Activated CD8-positive, alpha-beta T cell treated with anti-CD3 and anti-CD28 coated beads, Interleukin-2, amount 10 ng/mL, durations not matched to agents 7 days and 5 days (primary cell): ENCODE measurements at regions not wholly inside any gene's neighbourhood (a gene's known extent, or its start where the extent isn't known, plus 50 kb on each side); places are given as distances from the start of the nearest gene placed in this dataset.

ENCODE experiments used
- ATAC-seq: fragments of 150-1000 bp; cut with Tn5 transposase; one replicate; pipeline ENCODE4 v1.10.0; 2021; ENCODE audit warnings: moderate library complexity
- CTCF ChIA-PET: fragments of 350-600 bp; sonication (Branson Sonifier 250); formaldehyde crosslinking; loops from one replicate; lab custom pipeline; 2021; ENCODE audit warnings: antibody characterized with exemption; lab: Charles Lee
- POLR2A ChIA-PET: fragments of 350-600 bp; sonication (Branson Sonifier 250); formaldehyde crosslinking; loops from one replicate; lab custom pipeline; 2021; ENCODE audit warnings: antibody characterized with exemption; lab: Charles Lee
- DNase-seq: peaks from one replicate; pipeline ENCODE4 v3.0.0-alpha.2; 2020
- H3K27ac Mint-ChIP-seq: one replicate; pipeline ENCODE4 v1.8.0; 2021; ENCODE audit warnings: mild to moderate bottlenecking, mixed read lengths
- H3K27me3 Mint-ChIP-seq: one replicate; pipeline ENCODE4 v1.8.0; 2021; ENCODE audit warnings: low read depth, mixed read lengths
- H3K36me3 Mint-ChIP-seq: one replicate; pipeline ENCODE4 v1.8.0; 2021; ENCODE audit warnings: low read depth, mixed read lengths
- H3K4me1 Mint-ChIP-seq: one replicate; pipeline ENCODE4 v1.8.0; 2021; ENCODE audit warnings: low read depth, mixed read lengths
- H3K4me3 Mint-ChIP-seq: one replicate; pipeline ENCODE4 v1.8.0; 2021; ENCODE audit warnings: mild to moderate bottlenecking, mixed read lengths
- H3K9me3 Mint-ChIP-seq: one replicate; pipeline ENCODE4 v1.8.0; 2022; ENCODE audit warnings: mixed read lengths; ENCODE audit not compliant: insufficient read depth

DNA sequence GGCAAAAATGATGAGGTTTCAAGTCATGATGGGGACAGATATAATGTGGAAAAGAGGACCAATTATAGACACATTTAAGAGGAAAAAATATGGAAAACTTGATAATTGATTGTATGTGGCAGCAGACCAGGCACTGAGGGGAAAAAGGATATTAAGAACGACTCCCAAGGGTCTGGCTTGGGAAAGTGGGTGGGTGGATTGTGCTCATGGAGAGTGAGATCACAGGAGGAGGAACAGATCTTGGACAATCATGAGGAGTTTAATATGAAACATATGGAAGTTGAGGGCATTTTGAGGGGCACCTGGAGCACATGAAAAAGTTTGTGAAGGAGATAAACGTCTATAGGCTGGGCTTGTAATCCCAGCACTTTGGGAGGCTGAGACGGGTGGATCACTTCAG is 454.3 kb upstream of the KLF4 start:
- no peaks in the 10 kb centered on the region for H3K4me1 Mint-ChIP-seq
- no peak for ATAC-seq
- no peak for DNase-seq
- H3K4me3 Mint-ChIP-seq = no peak overlapping the region
- no peaks in the 10 kb centered on the region for H3K36me3 Mint-ChIP-seq
- H3K27me3 Mint-ChIP-seq = no peaks in the 10 kb centered on the region
- CTCF ChIA-PET = no interaction called here
- no peak overlapping the region for H3K27ac Mint-ChIP-seq
- POLR2A ChIA-PET = no interaction called here
- H3K9me3 Mint-ChIP-seq = no peaks in the 10 kb centered on the region

GRCh38 chr9:107942856-107943255 is 453.3 kb upstream of the KLF4 start:
- DNase-seq = no peak
- no peak for ATAC-seq
- H3K27ac Mint-ChIP-seq = no peak overlapping the region
- no peaks in the 10 kb centered on the region for H3K36me3 Mint-ChIP-seq
- no peaks in the 10 kb centered on the region for H3K9me3 Mint-ChIP-seq
- ChIA-PET CTCF (no interaction called here), POLR2A (no interaction called here)
- H3K27me3 Mint-ChIP-seq = no peaks in the 10 kb centered on the region
- no peaks in the 10 kb centered on the region for H3K4me1 Mint-ChIP-seq
- H3K4me3 Mint-ChIP-seq = no peak overlapping the region

GRCh38 chr9:107942291-107942690 is 452.7 kb upstream of the KLF4 start:
- ATAC-seq (no peak), DNase-seq (no peak)
- Mint-ChIP-seq H3K36me3 (no peaks in the 10 kb centered on the region), H3K4me1 (no peaks in the 10 kb centered on the region), H3K9me3 (no peaks in the 10 kb centered on the region), H3K27me3 (no peaks in the 10 kb centered on the region), H3K4me3 (no peak overlapping the region), H3K27ac (no peak overlapping the region)
- ChIA-PET CTCF (no interaction called here), POLR2A (no interaction called here)

- no peaks in the 10 kb centered on the region for H3K9me3 Mint-ChIP-seq
- H3K27me3 Mint-ChIP-seq = no peaks in the 10 kb centered on the region
- H3K4me3 Mint-ChIP-seq = no peak overlapping the region
- no peaks in the 10 kb centered on the region for H3K4me1 Mint-ChIP-seq
- no peak for DNase-seq
- ATAC-seq = no peak
- ChIA-PET POLR2A (no interaction called here), CTCF (no interaction called here)
- H3K36me3 Mint-ChIP-seq = no peaks in the 10 kb centered on the region
- H3K27ac Mint-ChIP-seq = no peak overlapping the region
These were observed 451.3 kb upstream of the KLF4 start for GRCh38 chr9:107940616-107941595.

DNA sequence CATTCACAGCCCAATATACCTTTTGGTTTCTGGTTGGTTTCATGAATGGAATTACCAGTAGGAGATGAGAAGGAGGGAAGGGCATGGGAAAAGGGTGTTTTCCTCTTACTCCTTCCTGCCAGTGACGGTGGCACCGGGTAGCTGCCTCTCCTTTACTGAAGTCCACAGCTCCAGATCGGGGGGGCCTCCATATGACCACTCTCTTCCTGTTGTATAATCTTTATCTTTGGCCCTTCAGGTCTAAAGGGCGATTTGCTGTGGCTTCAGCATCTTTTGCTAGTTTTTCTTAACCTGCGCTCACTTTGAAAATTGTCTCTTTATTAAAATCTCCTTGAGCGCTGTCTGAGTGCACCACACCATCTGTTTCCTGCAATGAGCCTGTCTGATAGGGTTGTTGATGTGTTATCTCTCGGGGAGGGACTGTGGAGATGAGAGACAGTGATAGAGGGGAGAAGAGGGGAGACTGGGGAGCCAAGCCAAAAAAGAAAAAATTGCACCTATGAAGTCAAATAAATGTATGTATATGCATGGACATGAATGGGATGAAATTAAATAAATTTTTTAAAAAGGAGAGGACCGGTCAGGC is 449.3 kb upstream of the KLF4 start:
- POLR2A ChIA-PET = no interaction called here
- H3K4me3 Mint-ChIP-seq = no peak overlapping the region
- H3K27me3 Mint-ChIP-seq = no peaks in the 10 kb centered on the region
- H3K36me3 Mint-ChIP-seq = no peaks in the 10 kb centered on the region
- no peaks in the 10 kb centered on the region for H3K4me1 Mint-ChIP-seq
- ATAC-seq (no peak), DNase-seq (no peak)
- no peaks in the 10 kb centered on the region for H3K9me3 Mint-ChIP-seq
- no peak overlapping the region for H3K27ac Mint-ChIP-seq
- CTCF ChIA-PET = no interaction called here

DNA sequence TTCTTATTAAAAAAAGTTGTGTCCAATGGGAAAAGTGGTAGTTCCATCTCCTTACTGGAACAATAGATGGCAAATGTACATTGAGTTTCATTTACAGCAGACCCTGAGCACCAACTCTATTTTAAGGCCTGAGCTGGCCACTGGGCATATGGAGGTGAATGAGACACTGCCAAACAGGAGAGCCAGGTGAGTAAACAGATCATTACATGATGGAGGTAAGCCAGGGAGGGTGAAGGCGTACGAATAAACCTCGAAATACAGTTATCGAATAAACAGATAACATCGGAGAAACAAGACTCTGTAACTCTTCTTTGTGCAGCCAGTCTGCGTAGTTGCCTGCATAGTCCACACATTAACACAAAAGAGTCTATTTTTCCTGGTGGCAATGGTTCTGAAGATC is 446.4 kb upstream of the KLF4 start:
- ChIA-PET POLR2A (no interaction called here), CTCF (no interaction called here)
- no peaks in the 10 kb centered on the region for H3K27me3 Mint-ChIP-seq
- no peaks in the 10 kb centered on the region for H3K36me3 Mint-ChIP-seq
- no peaks in the 10 kb centered on the region for H3K9me3 Mint-ChIP-seq
- H3K4me1 Mint-ChIP-seq = no peaks in the 10 kb centered on the region
- no peak for ATAC-seq
- DNase-seq = no peak
- H3K27ac Mint-ChIP-seq = no peak overlapping the region
- no peak overlapping the region for H3K4me3 Mint-ChIP-seq

- DNase-seq = no peak
- H3K4me1 Mint-ChIP-seq = no peaks in the 10 kb centered on the region
- no peak overlapping the region for H3K4me3 Mint-ChIP-seq
- no peak for ATAC-seq
- H3K9me3 Mint-ChIP-seq = no peaks in the 10 kb centered on the region
- no peak overlapping the region for H3K27ac Mint-ChIP-seq
- ChIA-PET POLR2A (no interaction called here), CTCF (no interaction called here)
- H3K27me3 Mint-ChIP-seq = no peaks in the 10 kb centered on the region
- no peaks in the 10 kb centered on the region for H3K36me3 Mint-ChIP-seq
These were observed 443.9 kb upstream of the KLF4 start for GRCh38 chr9:107933516-107933915.

GRCh38 chr9:107933097-107933496 is 443.5 kb upstream of the KLF4 start:
- no peak for DNase-seq
- H3K4me1 Mint-ChIP-seq = no peaks in the 10 kb centered on the region

GRCh38 chr9:107932601-107933000 is 443.0 kb upstream of the KLF4 start:
- H3K4me1 Mint-ChIP-seq = no peaks in the 10 kb centered on the region
- H3K27ac Mint-ChIP-seq = no peak overlapping the region
- CTCF ChIA-PET = no interaction called here
- POLR2A ChIA-PET = no interaction called here
- H3K9me3 Mint-ChIP-seq = no peaks in the 10 kb centered on the region
- DNase-seq (no peak), ATAC-seq (no peak)
- H3K4me3 Mint-ChIP-seq = no peak overlapping the region
- no peaks in the 10 kb centered on the region for H3K36me3 Mint-ChIP-seq
- no peaks in the 10 kb centered on the region for H3K27me3 Mint-ChIP-seq

More at GRCh38 chr9:107933097-107933496, 443.5 kb upstream of the KLF4 start:
- POLR2A ChIA-PET = no interaction called here
- Mint-ChIP-seq H3K27me3 (no peaks in the 10 kb centered on the region), H3K9me3 (no peaks in the 10 kb centered on the region), H3K27ac (no peak overlapping the region), H3K4me3 (no peak overlapping the region), H3K36me3 (no peaks in the 10 kb centered on the region)
- CTCF ChIA-PET = no interaction called here
- no peak for ATAC-seq

DNA sequence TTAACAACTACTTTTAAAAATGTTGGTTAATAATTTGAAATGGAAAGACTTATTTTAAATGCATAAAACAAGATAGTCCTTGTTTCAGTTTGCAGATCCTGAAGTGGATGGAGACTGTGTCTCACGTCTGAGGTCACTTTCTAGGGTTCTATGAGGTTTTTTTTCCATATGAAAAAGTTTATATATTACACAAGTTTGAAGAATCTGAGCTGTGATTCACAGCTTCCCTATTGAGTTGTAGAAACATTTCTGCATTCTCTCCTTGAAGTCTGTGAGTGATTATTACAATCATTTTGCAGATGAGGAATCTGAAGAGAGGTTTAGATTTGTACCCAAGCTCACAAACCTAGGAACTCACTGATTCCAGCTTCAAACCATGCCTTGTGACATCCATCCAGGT is 442.5 kb upstream of the KLF4 start:
- POLR2A ChIA-PET = no interaction called here
- DNase-seq = no peak
- no peaks in the 10 kb centered on the region for H3K9me3 Mint-ChIP-seq
- no peak overlapping the region for H3K4me3 Mint-ChIP-seq
- H3K36me3 Mint-ChIP-seq = no peaks in the 10 kb centered on the region
- H3K4me1 Mint-ChIP-seq = no peaks in the 10 kb centered on the region
- H3K27me3 Mint-ChIP-seq = no peaks in the 10 kb centered on the region
- no peak overlapping the region for H3K27ac Mint-ChIP-seq
- no peak for ATAC-seq
- CTCF ChIA-PET = no interaction called here

- ChIA-PET POLR2A (no interaction called here), CTCF (no interaction called here)
- no peaks in the 10 kb centered on the region for H3K9me3 Mint-ChIP-seq
- no peaks in the 10 kb centered on the region for H3K27me3 Mint-ChIP-seq
- no peak overlapping the region for H3K4me3 Mint-ChIP-seq
- ATAC-seq (no peak), DNase-seq (no peak)
- H3K36me3 Mint-ChIP-seq = no peaks in the 10 kb centered on the region
- no peaks in the 10 kb centered on the region for H3K4me1 Mint-ChIP-seq
- H3K27ac Mint-ChIP-seq = no peak overlapping the region
These were observed 441.6 kb upstream of the KLF4 start for GRCh38 chr9:107931071-107931715.

GRCh38 chr9:107929443-107929842 is 439.9 kb upstream of the KLF4 start:
- Mint-ChIP-seq H3K36me3 (no peaks in the 10 kb centered on the region), H3K27ac (no peak overlapping the region), H3K4me1 (no peaks in the 10 kb centered on the region), H3K4me3 (no peak overlapping the region), H3K9me3 (peaks cover 5% of the 10 kb centered on the region), H3K27me3 (no peaks in the 10 kb centered on the region)
- DNase-seq = no peak
- ATAC-seq = no peak
- ChIA-PET CTCF (no interaction called here), POLR2A (no interaction called here)
